ENCODE measurements at regions not wholly inside any gene's neighbourhood (a gene's known extent, or its start where the extent isn't known, plus 50 kb on each side); places are given as distances from the start of the nearest gene placed in this dataset.

DNA sequence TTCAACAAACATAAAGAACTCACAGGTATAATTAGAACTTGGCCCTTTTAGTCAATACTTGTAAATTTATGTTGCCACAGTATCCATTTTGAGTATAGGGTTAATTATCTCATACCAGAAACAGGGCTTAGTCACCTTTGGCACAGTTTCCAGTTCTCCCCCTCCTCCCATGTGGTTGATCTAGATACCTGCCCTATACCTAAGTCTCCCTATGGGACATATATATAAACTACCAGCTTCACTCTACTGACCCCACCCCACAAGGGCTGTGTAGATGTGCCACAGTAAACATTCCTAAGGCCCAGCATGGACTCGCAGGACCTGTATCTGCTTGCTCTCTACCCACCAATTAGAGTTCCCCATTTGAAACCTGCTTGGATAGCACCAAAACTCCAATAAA lies 371.7 kb upstream of the RND3 start:
- Histone ChIP-seq H3K27me3 (ENCODE audit: control insufficient read depth, low read length) (no peaks in the 10 kb centered on the region), H3K4me3 (ENCODE audit: low read length) (no peak overlapping the region), H3F3A (ENCODE audit: control insufficient read depth, insufficient read depth) (no peaks in the 10 kb centered on the region), H3K36me3 (ENCODE audit: control insufficient read depth, low read length) (no peaks in the 10 kb centered on the region), H3K27ac (ENCODE audit: low read depth, low read length) (no peak overlapping the region), H3K9me2 (replicated peaks; ENCODE audit: control insufficient read depth, low read length) (no peaks in the 10 kb centered on the region), H3K4me1 (ENCODE audit: control insufficient read depth, low read length) (no peaks in the 10 kb centered on the region), H3K79me2 (ENCODE audit: control insufficient read depth, low read length) (no peaks in the 10 kb centered on the region), H3K9me3 (ENCODE audit: control insufficient read depth, insufficient read depth, low read length) (no peaks in the 10 kb centered on the region), H4K20me1 (ENCODE audit: control insufficient read depth, insufficient read depth, low read depth, low read length) (no peaks in the 10 kb centered on the region), H3K4me2 (ENCODE audit: low read length) (no peak overlapping the region)
- no peak for TF ChIP-seq EZH2phosphoT487 (IDR thresholded peaks at IDR 0.05; ENCODE audit: borderline replicate concordance, low read length)
- TF ChIP-seq, protein P1, sequence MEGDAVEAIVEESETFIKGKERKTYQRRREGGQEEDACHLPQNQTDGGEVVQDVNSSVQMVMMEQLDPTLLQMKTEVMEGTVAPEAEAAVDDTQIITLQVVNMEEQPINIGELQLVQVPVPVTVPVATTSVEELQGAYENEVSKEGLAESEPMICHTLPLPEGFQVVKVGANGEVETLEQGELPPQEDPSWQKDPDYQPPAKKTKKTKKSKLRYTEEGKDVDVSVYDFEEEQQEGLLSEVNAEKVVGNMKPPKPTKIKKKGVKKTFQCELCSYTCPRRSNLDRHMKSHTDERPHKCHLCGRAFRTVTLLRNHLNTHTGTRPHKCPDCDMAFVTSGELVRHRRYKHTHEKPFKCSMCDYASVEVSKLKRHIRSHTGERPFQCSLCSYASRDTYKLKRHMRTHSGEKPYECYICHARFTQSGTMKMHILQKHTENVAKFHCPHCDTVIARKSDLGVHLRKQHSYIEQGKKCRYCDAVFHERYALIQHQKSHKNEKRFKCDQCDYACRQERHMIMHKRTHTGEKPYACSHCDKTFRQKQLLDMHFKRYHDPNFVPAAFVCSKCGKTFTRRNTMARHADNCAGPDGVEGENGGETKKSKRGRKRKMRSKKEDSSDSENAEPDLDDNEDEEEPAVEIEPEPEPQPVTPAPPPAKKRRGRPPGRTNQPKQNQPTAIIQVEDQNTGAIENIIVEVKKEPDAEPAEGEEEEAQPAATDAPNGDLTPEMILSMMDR (IDR thresholded peaks at IDR 0.05; ENCODE audit: low read depth, low read length, poor library complexity, severe bottlenecking): no peak

DNA sequence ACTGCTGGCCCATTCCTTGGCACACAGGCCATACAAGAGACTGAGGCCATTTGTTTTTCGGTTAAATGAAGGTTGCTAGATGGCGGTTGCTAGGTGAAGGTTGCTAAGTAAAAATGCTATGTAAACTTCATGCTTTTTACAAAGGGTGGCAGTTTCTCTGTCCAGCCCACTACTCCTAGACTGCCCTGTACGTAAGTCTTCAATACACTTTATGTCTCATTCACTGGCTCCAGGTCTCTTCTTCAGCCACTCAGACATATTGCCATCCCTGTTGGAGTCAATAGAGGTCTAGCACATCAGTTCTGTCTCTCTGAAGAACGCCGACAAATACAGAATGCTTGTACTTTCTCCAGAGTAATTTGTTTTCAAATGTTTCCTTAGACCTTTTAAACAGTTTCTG lies 370.9 kb upstream of the RND3 start:
- Histone ChIP-seq H3K4me3 (ENCODE audit: low read length) (no peak overlapping the region), H3K4me1 (ENCODE audit: control insufficient read depth, low read length) (no peaks in the 10 kb centered on the region), H3K36me3 (ENCODE audit: control insufficient read depth, low read length) (no peaks in the 10 kb centered on the region), H3K4me2 (ENCODE audit: low read length) (no peak overlapping the region), H3F3A (ENCODE audit: control insufficient read depth, insufficient read depth) (no peaks in the 10 kb centered on the region), H3K9me3 (ENCODE audit: control insufficient read depth, insufficient read depth, low read length) (no peaks in the 10 kb centered on the region), H3K27ac (ENCODE audit: low read depth, low read length) (no peak overlapping the region), H4K20me1 (ENCODE audit: control insufficient read depth, insufficient read depth, low read depth, low read length) (no peaks in the 10 kb centered on the region), H3K9me2 (replicated peaks; ENCODE audit: control insufficient read depth, low read length) (no peaks in the 10 kb centered on the region), H3K79me2 (ENCODE audit: control insufficient read depth, low read length) (no peaks in the 10 kb centered on the region), H3K27me3 (ENCODE audit: control insufficient read depth, low read length) (no peaks in the 10 kb centered on the region)
- TF ChIP-seq, protein P1 (IDR thresholded peaks at IDR 0.05; ENCODE audit: low read depth, low read length, poor library complexity, severe bottlenecking): no peak
- no peak for TF ChIP-seq EZH2phosphoT487 (IDR thresholded peaks at IDR 0.05; ENCODE audit: borderline replicate concordance, low read length)

DNA sequence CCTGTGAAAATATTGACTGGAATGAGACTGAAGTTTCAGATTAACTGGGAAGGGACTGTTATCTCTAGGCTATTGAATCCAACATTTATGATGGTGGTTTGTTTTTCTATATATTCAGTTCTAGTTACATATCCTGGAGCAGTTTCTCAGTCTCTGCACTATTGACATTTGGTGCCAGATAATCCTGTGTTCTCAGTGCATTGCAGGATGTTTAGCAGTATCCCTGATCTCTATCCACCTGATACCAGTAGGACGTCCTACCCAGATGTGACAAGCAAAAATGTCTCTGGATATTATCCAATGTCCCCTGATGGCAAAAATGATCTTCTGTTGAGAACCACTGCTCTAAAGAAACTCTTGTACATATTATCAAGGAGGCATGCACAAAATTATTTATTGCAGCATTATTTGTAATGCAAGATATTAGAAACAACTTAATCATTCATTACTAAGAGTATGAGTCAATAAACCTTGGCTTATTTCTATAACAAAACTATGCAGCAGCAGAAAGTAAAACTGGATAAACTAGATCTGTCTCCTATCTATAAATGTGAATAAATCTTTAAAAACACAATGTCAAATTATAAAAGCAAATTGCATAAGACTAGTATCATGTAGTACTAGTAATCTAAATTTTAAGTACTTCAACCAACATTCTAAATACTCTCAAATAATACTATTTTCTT lies 369.3 kb upstream of the RND3 start:
- no peak overlapping the region for H3K4me3 ChIP-seq (ENCODE audit: low read length)
- no peaks in the 10 kb centered on the region for H3F3A ChIP-seq (ENCODE audit: control insufficient read depth, insufficient read depth)
- H3K27me3 ChIP-seq (ENCODE audit: control insufficient read depth, low read length): no peaks in the 10 kb centered on the region
- H3K27ac ChIP-seq (ENCODE audit: low read depth, low read length): no peak overlapping the region
- no peaks in the 10 kb centered on the region for H3K9me3 ChIP-seq (ENCODE audit: control insufficient read depth, insufficient read depth, low read length)
- H3K4me1 ChIP-seq (ENCODE audit: control insufficient read depth, low read length): no peaks in the 10 kb centered on the region
- H3K79me2 ChIP-seq (ENCODE audit: control insufficient read depth, low read length): no peaks in the 10 kb centered on the region
- no peaks in the 10 kb centered on the region for H4K20me1 ChIP-seq (ENCODE audit: control insufficient read depth, insufficient read depth, low read depth, low read length)
- H3K9me2 ChIP-seq (replicated peaks; ENCODE audit: control insufficient read depth, low read length): no peaks in the 10 kb centered on the region
- H3K4me2 ChIP-seq (ENCODE audit: low read length): no peak overlapping the region
- no peaks in the 10 kb centered on the region for H3K36me3 ChIP-seq (ENCODE audit: control insufficient read depth, low read length)
- TF ChIP-seq, protein P1 (IDR thresholded peaks at IDR 0.05; ENCODE audit: low read depth, low read length, poor library complexity, severe bottlenecking): no peak
- no peak for TF ChIP-seq EZH2phosphoT487 (IDR thresholded peaks at IDR 0.05; ENCODE audit: borderline replicate concordance, low read length)

Data from DOHH2 (cell line).